GM12878 (cell line): ENCODE measurements at regions not wholly inside any gene's neighbourhood (a gene's known extent, or its start where the extent isn't known, plus 50 kb on each side); places are given as distances from the start of the nearest gene placed in this dataset.
A peak's percentile ranks its signal among the peaks of the same experiment; 100 is the strongest.

Source experiments
- ATF7 ChIP-seq: fragments of 450-650 bp; IDR thresholded peaks from 2 replicates; pipeline ENCODE4 v1.6.1; 2016; ENCODE audit warnings: low read depth, mild to moderate bottlenecking
- BCL3 ChIP-seq: IDR thresholded peaks from 2 replicates; pipeline ENCODE4 v1.6.1; 2011; ENCODE audit warnings: borderline replicate concordance, low read depth, mild to moderate bottlenecking, moderate library complexity, low read length; ENCODE audit not compliant: insufficient read depth, poor library complexity, severe bottlenecking
- BMI1 ChIP-seq: fragments of 450-650 bp; IDR thresholded peaks from 2 replicates; pipeline ENCODE4 v1.6.1; 2016; ENCODE audit warnings: mild to moderate bottlenecking, moderate library complexity, borderline replicate concordance
- CBFB ChIP-seq: IDR thresholded peaks from 2 replicates; pipeline ENCODE4 v1.6.1; 2016; ENCODE audit warnings: antibody characterized with exemption, low read depth
- CEBPB ChIP-seq, 2 experiments: fragments of 150-350 bp in 1 of 2; IDR thresholded peaks; 2 replicates each; pipeline ENCODE4 v1.6.1; 2012 to 2014; ENCODE audit warnings: low read depth in 2 of 2, low read length in 2 of 2, borderline replicate concordance in 1 of 2, inconsistent platforms in 1 of 2
- ETV6 ChIP-seq, 2 experiments: fragments of 450-650 bp in 1 of 2; IDR thresholded peaks in 1 of 2; conservative IDR thresholded peaks in 1 of 2; 2 replicates each; pipeline ENCODE4 v1.6.1; 2014; ENCODE audit warnings: antibody characterized with exemption in 1 of 2, borderline replicate concordance in 1 of 2, low read depth in 1 of 2, mild to moderate bottlenecking in 1 of 2, moderate library complexity in 1 of 2
- FOXK2 ChIP-seq: fragments of 450-650 bp; IDR thresholded peaks from 2 replicates; pipeline ENCODE4 v1.6.1; 2017; ENCODE audit warnings: mild to moderate bottlenecking, moderate library complexity
- FOXM1 ChIP-seq: IDR thresholded peaks from 2 replicates; pipeline ENCODE4 v1.6.1; 2012; ENCODE audit warnings: low read depth, mild to moderate bottlenecking, inconsistent platforms, low read length, moderate library complexity
- HCFC1 ChIP-seq: fragments of 150-350 bp; IDR thresholded peaks from 2 replicates; pipeline ENCODE4 v1.6.1; 2014; ENCODE audit warnings: low read length
- IKZF1 ChIP-seq: fragments of 450-650 bp; conservative IDR thresholded peaks from 2 replicates; pipeline ENCODE4 v1.6.1; 2017; ENCODE audit warnings: antibody characterized with exemption, mild to moderate bottlenecking
- JUNB ChIP-seq: IDR thresholded peaks from 2 replicates; pipeline ENCODE4 v1.6.1; 2016; ENCODE audit warnings: antibody characterized with exemption, mild to moderate bottlenecking
- KLF5 ChIP-seq: fragments of 450-650 bp; IDR thresholded peaks from 2 replicates; pipeline ENCODE4 v1.6.1; 2014; ENCODE audit warnings: mild to moderate bottlenecking; ENCODE audit not compliant: partially characterized antibody
- MTA2 ChIP-seq: fragments of 450-650 bp; IDR thresholded peaks from 2 replicates; pipeline ENCODE4 v1.6.1; 2016; ENCODE audit warnings: low read depth, mild to moderate bottlenecking, moderate library complexity
- PAX8 ChIP-seq: fragments of 450-650 bp; IDR thresholded peaks from 2 replicates; pipeline ENCODE4 v1.6.1; 2017; ENCODE audit warnings: mild to moderate bottlenecking, moderate library complexity
- RUNX3 ChIP-seq: IDR thresholded peaks from 2 replicates; pipeline ENCODE4 v1.6.1; 2012; ENCODE audit warnings: low read length, inconsistent platforms
- SMAD1 ChIP-seq: fragments of 450-650 bp; IDR thresholded peaks from 2 replicates; pipeline ENCODE4 v1.6.1; 2018; ENCODE audit warnings: mild to moderate bottlenecking, low read depth; ENCODE audit not compliant: partially characterized antibody
- SMARCA5 ChIP-seq: fragments of 450-650 bp; IDR thresholded peaks from 2 replicates; pipeline ENCODE4 v1.6.1; 2017; ENCODE audit warnings: mild to moderate bottlenecking
- ZBTB11 ChIP-seq: fragments of 450-650 bp; formaldehyde crosslinking; IDR thresholded peaks from 2 replicates; pipeline ENCODE4 v1.5.0; 2022; ENCODE audit warnings: mild to moderate bottlenecking, missing genetic modification characterization
- ZNF207 ChIP-seq: fragments of 450-650 bp; IDR thresholded peaks from 2 replicates; pipeline ENCODE4 v1.6.1; 2014; ENCODE audit warnings: antibody characterized with exemption, mild to moderate bottlenecking, borderline replicate concordance
- ZNF217 ChIP-seq: fragments of 450-650 bp; IDR thresholded peaks from 2 replicates; pipeline ENCODE4 v1.6.1; 2017; ENCODE audit warnings: antibody characterized with exemption, mild to moderate bottlenecking
- ZNF687 ChIP-seq: fragments of 450-650 bp; IDR thresholded peaks from 2 replicates; pipeline ENCODE4 v1.6.1; 2017; ENCODE audit warnings: mild to moderate bottlenecking, moderate library complexity

- peak in 1 of 2 experiments; percentile 61; a peak in 2 of 4 replicates for TF ChIP-seq ETV6 (conservative IDR thresholded peaks at IDR 0.05 in 1 of 2, IDR thresholded peaks at IDR 0.05 in 1 of 2; ENCODE audit: borderline replicate concordance in 1 of 2, low read depth in 1 of 2)
- TF ChIP-seq BCL3, result peak; percentile 94
- TF ChIP-seq BMI1, result peak; percentile 93
- TF ChIP-seq CBFB, result peak; percentile 100
- TF ChIP-seq JUNB, result peak; percentile 58
- peak; percentile 100 for TF ChIP-seq ZNF687
- peak; percentile 56 for TF ChIP-seq ZBTB11 (CRISPR knock-in tag)
- TF ChIP-seq MTA2, result peak; percentile 49
- TF ChIP-seq RUNX3, result peak; percentile 62
- peak; percentile 75 for TF ChIP-seq FOXM1
- TF ChIP-seq ATF7, result peak; percentile 74
- TF ChIP-seq ZNF217, result 0 out of 2 replicates have a peak, but pooled peaks have one; percentile 47
- TF ChIP-seq IKZF1, result peak; percentile 72
- peak; percentile 49; the same call in 1 of the 2 replicates for TF ChIP-seq SMARCA5
- TF ChIP-seq CEBPB (IDR thresholded peaks at IDR 0.05; ENCODE audit: borderline replicate concordance in 1 of 2, low read depth in 2 of 2, low read length in 2 of 2), result peak in 1 of 2 experiments; percentile 78; a peak in 2 of 4 replicates
- peak; percentile 99 for TF ChIP-seq SMAD1
- TF ChIP-seq KLF5, result peak; percentile 91
- TF ChIP-seq HCFC1, result peak; percentile 63
- 0 out of 2 replicates have a peak, but pooled peaks have one; percentile 79 for TF ChIP-seq PAX8
- TF ChIP-seq FOXK2, result peak; percentile 62; the same call in 1 of the 2 replicates
- peak; percentile 82 for TF ChIP-seq ZNF207
These were observed 148.1 kb upstream of the NOTCH2NLA start (continued) for GRCh38 chr1:146376708-146377496.
